ENCODE measurements at regions not wholly inside any gene's neighbourhood (a gene's known extent, or its start where the extent isn't known, plus 50 kb on each side); places are given as distances from the start of the nearest gene placed in this dataset.

GRCh38 chr9:129520082-129520481, 100.8 kb downstream of the C9orf50 start:
- no peak for TF ChIP-seq CTCF (IDR thresholded peaks at IDR 0.05; ENCODE audit: unreplicated experiment)
- intact Hi-C loops (cut with micrococcal nuclease) = no loop called here
- no peak for DNase-seq (ENCODE audit: unreplicated experiment)
- Mint-ChIP-seq H3K4me1 (ENCODE audit: insufficient read depth, unreplicated experiment) (no peaks in the 10 kb centered on the region), H3K4me3 (ENCODE audit: unreplicated experiment) (no peak overlapping the region), H3K27me3 (ENCODE audit: insufficient read depth, unreplicated experiment) (no peaks in the 10 kb centered on the region), H3K36me3 (ENCODE audit: insufficient read depth, unreplicated experiment) (no peaks in the 10 kb centered on the region), H3K9me3 (ENCODE audit: unreplicated experiment) (no peaks in the 10 kb centered on the region), H3K27ac (ENCODE audit: low read depth, unreplicated experiment) (no peak overlapping the region)
- no TSS peak for BruUV-seq (replicated peaks)
- ChIA-PET CTCF (interaction anchor here (0.6 kb wide), 1 partner anchor 91 kb away, joined by 3 read pairs; no protein-coding TSS in a partner anchor), POLR2A (no interaction called here)

GRCh38 chr9:129518074-129518473, 102.8 kb downstream of the C9orf50 start:
- TF ChIP-seq CTCF (IDR thresholded peaks at IDR 0.05; ENCODE audit: unreplicated experiment) = no peak
- Mint-ChIP-seq H3K27me3 (ENCODE audit: insufficient read depth, unreplicated experiment) (no peaks in the 10 kb centered on the region), H3K4me3 (ENCODE audit: unreplicated experiment) (no peak overlapping the region), H3K4me1 (ENCODE audit: insufficient read depth, unreplicated experiment) (no peaks in the 10 kb centered on the region), H3K36me3 (ENCODE audit: insufficient read depth, unreplicated experiment) (no peaks in the 10 kb centered on the region), H3K27ac (ENCODE audit: low read depth, unreplicated experiment) (no peak overlapping the region), H3K9me3 (ENCODE audit: unreplicated experiment) (peaks cover 9% of the 10 kb centered on the region)
- intact Hi-C loops (cut with micrococcal nuclease) = no loop called here
- DNase-seq (ENCODE audit: unreplicated experiment) = no peak
- CTCF ChIA-PET = no interaction called here
- BruUV-seq (replicated peaks) = no TSS peak
- POLR2A ChIA-PET = no interaction called here

- no peak for TF ChIP-seq CTCF (IDR thresholded peaks at IDR 0.05; ENCODE audit: unreplicated experiment)
- Mint-ChIP-seq H3K36me3 (ENCODE audit: insufficient read depth, unreplicated experiment) (no peaks in the 10 kb centered on the region), H3K27me3 (ENCODE audit: insufficient read depth, unreplicated experiment) (no peaks in the 10 kb centered on the region), H3K4me3 (ENCODE audit: unreplicated experiment) (no peak overlapping the region), H3K9me3 (ENCODE audit: unreplicated experiment) (peaks cover 9% of the 10 kb centered on the region), H3K4me1 (ENCODE audit: insufficient read depth, unreplicated experiment) (no peaks in the 10 kb centered on the region), H3K27ac (ENCODE audit: low read depth, unreplicated experiment) (no peak overlapping the region)
- ChIA-PET CTCF (interaction anchor here (0.6 kb wide), 1 partner anchor 377 kb away, joined by 3 read pairs; no protein-coding TSS in a partner anchor), POLR2A (interaction anchor here (0.6 kb wide), 1 partner anchor 217 kb away, joined by 4 read pairs; no protein-coding TSS in a partner anchor)
- no TSS peak for BruUV-seq (replicated peaks)
- DNase-seq (ENCODE audit: unreplicated experiment) = no peak
- intact Hi-C loops (cut with micrococcal nuclease) = no loop called here
Observed at GRCh38 chr9:129517006-129517405, 103.9 kb downstream of the C9orf50 start.

- peaks cover 14% of the 10 kb centered on the region for H3K9me3 Mint-ChIP-seq (ENCODE audit: unreplicated experiment)
- no peaks in the 10 kb centered on the region for H3K36me3 Mint-ChIP-seq (ENCODE audit: insufficient read depth, unreplicated experiment)
- no peaks in the 10 kb centered on the region for H3K27me3 Mint-ChIP-seq (ENCODE audit: insufficient read depth, unreplicated experiment)
- no peak for TF ChIP-seq CTCF (IDR thresholded peaks at IDR 0.05; ENCODE audit: unreplicated experiment)
- no peak overlapping the region for H3K4me3 Mint-ChIP-seq (ENCODE audit: unreplicated experiment)
- intact Hi-C loops (cut with micrococcal nuclease) = no loop called here
- no peak for DNase-seq (ENCODE audit: unreplicated experiment)
- no peak overlapping the region for H3K27ac Mint-ChIP-seq (ENCODE audit: low read depth, unreplicated experiment)
- BruUV-seq (replicated peaks) = no TSS peak
- CTCF ChIA-PET = interaction anchor here (0.7 to 0.9 kb wide), 2 partner anchors 19 to 1124 kb away, joined by 3 to 4 read pairs; no protein-coding TSS in a partner anchor
- POLR2A ChIA-PET = no interaction called here
- H3K4me1 Mint-ChIP-seq (ENCODE audit: insufficient read depth, unreplicated experiment) = no peaks in the 10 kb centered on the region
Observed at GRCh38 chr9:129514891-129515290, 106.0 kb downstream of the C9orf50 start.

Data from MCF 10A (cell line).